NOMO-1 (cell line): ENCODE measurements at regions not wholly inside any gene's neighbourhood (a gene's known extent, or its start where the extent isn't known, plus 50 kb on each side); places are given as distances from the start of the nearest gene placed in this dataset.

Experiments used
- DNase-seq, 2 experiments: peaks; one replicate each; lab custom pipeline; 2025; ENCODE audit not compliant: unreplicated experiment in 2 of 2; lab: John Stamatoyannopoulos, UW

DNA sequence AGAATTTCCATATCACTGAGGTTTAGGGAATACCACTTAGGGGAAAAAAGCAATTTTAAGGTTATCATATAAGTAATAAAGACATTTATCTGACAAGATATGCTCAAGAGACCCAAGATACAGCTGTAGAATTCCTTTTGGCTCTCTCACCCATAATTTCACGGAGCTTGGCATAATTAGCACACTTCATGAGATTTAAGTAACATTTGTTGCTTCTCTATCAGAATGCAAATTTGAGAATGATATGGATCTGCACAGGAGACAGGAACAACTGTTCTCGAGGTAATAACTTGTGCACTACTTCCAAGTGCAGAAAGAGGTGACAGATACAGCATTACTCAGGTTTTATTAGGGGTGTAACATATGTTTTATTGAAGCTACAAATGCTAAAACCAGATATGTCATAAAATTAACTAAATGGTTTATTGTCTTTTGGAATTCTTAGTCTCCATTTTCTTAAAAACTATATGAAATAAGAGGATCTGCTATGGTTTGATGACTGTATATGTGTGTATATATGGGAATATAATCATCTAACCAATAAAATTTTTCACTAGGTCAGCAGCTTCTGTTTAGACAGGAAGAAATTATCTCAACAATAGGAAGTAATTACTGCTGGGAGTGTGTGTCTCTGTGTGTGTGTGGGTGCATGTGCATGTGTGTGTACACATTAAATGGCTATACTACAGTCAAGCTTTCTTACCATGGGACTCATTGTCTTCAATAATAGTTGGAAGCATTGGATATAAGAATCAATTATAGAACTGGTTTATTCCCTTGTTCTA lies 401.3 kb downstream of the PCDH17 start:
- no peak for DNase-seq

DNA sequence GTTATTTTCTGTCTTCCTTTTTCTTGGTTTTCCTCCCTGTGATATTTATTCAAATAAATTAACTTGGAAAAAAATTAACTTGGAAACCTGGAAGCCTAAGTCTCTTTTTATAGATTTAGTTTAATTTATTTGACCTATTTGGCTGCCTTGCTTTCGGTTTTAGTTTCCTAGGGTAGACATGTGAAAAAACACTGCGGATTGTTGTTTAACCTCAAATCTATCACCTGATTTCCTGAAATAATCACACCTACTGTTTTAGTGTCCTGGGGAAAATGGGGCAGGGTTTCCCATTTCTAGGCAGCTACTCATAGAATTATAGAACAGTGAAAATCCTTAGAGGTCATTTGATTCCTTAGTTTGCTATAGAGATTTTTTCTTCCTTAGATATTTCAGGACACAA lies 412.4 kb downstream of the PCDH17 start:
- DNase-seq = no peak

DNA sequence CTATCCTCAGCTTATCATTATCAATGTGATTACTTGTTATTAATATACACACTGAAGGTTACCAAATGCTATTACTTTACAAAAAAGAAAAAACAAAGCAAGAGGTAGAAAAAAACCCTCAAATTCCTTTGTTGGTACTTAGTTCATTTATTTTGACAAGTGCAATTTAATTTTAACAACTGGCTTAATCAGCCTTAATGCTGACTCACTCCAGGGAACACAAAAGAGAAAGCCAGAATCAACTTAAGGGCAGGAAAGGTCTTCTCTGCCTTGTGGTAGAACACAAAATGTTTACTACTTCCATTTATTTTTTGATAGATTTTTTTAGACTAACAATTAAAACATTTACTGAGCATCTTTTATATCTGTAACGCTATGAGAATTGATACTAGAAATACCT lies 417.1 kb downstream of the PCDH17 start:
- no peak for DNase-seq

DNA sequence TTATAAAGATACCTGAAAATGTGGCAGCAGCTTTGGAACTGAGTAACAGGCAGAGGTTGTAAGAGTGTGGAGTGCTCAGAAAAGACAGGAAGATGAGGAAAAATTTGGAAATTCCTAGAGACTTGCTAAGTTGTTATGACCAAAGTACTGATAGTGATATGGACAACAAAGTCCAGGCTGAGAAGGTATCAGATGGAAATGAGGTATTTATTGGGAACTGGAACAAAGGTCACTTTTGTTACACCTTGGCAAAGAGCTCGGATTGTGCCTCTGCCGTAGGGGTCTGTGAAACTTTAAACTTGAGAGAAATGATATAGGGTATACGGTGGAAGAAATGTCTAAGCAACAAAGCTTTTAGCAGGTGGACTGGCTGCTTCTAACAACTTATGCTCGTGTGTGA lies 419.9 kb downstream of the PCDH17 start:
- no peak for DNase-seq

DNA sequence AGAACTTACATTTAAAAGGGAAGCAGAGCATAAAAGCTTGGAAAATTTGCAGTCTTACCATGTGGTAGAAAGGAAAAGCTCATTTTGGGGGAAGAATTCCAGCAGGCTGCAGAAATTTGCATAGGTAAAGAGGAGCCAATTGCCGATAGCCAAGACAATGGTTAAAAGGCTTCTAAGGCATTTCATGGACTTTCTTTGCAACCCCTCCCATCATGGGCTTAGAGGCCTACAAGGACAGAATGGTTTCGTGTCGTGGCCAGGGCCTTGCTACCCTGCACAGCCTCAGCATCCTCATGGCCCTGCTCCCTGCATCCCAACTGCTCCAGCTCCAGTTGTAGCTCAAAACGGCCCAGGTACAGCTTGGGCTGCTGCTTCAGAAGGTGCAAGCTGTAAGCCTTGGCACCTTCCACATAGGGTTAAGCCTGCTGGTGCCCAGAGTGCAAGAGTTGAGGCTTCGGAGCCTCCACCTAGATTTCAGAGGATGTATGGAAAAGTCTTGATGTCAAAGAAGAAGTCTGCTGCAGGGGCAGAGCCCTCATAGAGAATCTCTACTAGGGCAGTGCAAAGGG lies 420.3 kb downstream of the PCDH17 start:
- no peak for DNase-seq

DNA sequence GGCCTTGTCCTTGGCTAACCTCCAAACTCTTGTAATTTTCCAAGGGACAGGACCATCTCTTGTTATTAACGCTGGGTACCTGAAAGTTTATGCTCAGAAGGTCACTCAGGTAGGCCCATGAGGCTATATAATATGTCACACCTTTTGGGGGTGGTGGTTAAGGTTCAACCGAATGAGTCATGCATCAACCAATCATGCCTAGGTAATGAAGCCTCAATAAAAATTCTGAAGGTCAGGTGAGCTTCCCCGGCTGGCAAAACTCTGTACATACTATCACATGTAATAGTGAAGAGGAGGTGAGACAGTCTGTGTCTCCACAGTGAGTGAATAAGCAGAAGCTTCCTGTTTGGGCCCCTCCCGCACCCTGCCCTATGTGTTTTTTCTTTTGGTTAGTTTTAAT lies 424.9 kb downstream of the PCDH17 start:
- DNase-seq = no peak

DNA sequence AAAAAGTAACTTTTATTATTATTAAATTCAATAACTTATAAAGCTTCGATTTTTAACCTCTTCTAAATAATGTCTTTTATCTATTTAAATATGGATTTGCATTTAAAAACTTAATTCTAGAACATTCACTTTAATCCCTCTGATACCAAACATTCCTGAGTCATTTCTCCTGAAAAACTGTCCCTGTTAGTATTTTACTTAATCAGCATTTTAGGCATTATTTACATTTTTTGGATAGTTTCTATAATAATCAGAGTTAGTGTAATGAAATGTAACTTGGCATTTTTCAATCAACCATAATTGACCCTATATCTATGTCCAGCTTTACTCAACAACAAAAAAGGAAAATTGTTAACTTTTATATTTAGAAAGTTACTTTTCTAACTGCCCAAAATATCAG lies 428.1 kb downstream of the PCDH17 start:
- no peak for DNase-seq

DNA sequence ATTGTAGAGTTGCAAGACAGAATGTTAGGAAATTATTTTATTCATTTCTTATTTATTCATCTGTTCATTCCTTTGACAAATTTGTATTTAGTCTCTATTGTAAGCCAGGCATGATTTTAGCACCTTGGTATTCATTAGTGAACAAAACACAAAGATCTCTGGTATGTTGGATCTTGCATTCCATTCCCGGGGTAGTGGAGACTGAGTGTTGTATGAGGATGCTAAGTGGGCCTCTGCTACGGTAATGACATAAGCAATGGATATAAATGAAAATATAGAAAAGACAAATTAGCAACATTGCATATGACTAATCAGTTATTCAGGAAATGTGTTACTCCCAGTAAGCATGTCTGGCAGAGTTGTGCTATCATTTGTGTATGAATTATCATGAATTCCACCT lies 449.3 kb downstream of the PCDH17 start:
- no peak for DNase-seq

DNA sequence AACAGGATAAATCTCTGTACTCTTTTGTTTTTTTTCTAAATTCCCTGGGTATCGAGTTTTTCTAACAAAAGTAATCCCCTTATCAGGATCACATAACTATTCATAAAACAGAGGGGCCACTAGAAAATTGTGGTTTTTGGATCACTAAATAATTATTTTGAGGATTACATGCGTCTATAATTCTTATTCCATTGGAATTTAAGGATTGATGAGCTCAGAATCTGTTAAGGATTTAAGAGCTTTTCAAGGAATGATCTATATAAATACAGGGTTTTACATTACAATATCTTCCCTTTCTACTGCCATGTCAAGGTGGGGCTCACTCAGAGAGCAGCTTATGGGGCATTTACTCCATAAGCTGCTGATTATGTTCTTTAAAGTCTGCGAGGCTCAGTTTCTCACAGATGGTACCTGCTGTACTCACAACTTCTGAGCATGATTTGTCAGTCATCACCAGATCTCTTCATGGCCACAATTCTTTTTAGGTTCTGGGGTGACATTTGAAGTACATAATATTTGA lies 449.8 kb downstream of the PCDH17 start:
- DNase-seq = no peak

DNA sequence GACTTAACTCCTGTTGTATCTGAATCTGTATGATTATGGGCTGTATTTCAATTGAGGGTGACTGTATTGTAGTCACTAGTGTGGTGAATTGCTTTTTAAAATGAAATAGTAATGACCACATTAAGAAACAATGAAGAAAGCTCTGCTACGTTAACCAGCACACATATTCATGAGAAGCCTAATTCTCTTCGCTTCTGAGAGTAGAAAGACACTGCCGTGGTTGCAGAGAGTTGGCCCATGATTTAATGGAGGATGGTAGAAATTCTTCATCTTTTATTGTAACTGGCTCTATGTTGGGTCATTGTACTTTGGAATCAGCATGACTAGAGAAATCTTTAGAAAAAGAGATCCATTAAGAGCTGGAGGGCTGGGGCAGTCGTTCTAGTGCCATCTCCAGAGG lies 451.5 kb downstream of the PCDH17 start:
- DNase-seq = no peak

DNA sequence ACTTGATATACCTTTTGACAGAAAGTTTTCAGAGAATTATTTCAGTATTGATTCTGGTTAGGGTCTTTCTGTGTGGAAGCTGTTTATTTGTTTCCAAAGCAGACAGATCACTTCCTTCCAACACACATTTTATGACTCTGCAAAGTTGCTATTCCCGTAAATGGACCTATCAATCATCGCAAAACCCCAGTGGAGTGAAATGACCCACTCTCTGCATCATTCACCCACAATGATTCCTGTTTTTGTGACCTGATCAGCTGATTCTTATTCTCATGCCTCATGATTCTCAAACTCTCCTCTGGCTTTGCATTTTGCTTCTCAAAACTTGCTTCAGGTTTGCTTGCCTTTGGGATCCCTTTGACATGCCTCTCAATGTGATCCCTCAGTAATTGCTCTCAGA lies 453.7 kb downstream of the PCDH17 start:
- DNase-seq = no peak

DNA sequence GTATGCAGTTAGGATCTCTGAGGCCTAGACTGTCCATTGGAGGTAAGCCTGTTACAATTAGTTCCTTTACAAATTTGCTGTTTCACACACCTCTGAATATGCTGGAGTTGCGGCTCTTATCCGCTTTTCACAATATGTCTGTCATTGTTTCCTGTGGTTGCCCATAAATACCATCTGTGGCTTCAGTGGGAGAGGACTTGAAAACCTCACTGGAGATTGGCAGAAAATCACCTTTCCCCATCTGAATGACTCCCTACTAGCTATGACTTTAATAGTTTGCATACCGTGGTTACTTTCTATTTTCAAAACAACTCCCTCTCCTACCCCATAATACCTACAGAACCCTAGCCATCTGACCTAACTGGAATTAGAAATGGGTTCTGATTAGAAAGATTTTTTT lies 454.3 kb downstream of the PCDH17 start:
- DNase-seq = peak; percentile 4 to 6

DNA sequence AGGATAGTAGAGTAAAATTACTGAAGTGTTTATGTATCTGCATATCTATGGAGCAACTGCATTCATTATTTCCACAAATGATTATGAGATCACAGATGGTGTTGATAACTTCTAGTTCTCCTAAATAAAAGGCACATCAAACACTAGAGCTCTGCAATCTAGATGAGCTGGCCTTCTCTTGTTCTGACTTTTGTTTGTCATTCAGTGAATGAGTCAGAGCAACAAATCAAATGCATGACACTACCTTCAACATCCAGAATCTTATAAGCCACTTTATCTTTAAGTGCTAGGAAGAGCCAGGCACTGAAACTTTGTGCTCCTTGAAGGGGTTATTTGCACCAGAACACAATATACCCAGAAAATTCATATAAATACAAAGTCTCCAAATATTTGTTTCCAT lies 456.0 kb downstream of the PCDH17 start:
- no peak for DNase-seq

DNA sequence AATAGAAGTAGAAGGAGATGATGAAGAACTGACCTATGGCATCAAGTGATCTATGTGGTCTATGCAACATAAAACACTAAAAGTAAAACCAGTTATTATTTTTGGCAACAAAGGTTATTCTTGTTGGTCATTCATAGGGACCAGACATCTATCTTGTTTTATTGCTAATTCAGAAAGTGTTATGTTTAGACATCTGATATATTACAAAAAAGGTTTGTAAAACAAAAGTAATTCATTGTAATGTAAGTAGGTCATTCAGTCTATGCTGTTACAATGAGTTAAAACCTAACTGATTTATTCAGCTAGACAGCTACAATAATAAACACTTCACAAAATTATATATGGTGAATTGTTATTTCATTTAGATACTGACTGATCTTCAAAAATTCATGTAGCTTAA lies 461.9 kb downstream of the PCDH17 start:
- DNase-seq = no peak

DNA sequence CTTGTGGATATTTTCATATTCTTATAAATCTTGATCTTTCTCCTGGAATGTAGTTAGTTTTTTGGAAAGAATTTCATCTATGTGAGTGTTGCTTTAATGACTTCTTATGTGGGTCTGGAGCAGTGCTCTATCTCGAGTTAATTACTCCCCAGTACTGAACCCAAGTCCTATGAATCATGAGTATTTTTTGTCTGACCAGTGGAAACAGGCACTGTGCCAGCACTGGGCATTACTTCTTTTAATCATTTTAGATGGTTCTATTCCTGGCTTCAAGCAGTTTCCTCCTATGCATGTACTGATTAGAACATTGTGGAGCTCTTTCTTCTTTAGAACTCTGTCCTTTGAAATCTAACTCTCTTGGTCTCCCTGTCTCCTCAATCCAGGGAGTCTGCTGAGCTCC lies 466.3 kb downstream of the PCDH17 start:
- no peak for DNase-seq

DNA sequence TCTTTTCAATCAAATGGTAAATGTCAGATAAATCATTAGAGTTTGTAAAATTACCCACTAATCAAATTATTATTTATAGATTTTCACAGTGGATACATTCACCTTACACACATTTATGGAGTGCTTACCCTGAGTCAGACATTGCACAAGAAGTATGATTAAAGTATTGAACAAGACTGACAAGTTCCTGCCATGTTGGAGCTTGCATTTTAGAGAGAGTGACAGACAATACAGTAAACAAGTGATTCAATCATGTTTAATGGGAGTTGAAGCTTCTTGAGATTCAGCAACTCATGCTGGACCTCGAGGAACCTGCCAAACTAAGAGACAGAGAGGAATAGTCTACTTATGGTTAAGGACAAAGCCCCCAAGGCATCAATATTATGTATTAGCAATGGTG lies 487.8 kb downstream of the PCDH17 start:
- DNase-seq = no peak

DNA sequence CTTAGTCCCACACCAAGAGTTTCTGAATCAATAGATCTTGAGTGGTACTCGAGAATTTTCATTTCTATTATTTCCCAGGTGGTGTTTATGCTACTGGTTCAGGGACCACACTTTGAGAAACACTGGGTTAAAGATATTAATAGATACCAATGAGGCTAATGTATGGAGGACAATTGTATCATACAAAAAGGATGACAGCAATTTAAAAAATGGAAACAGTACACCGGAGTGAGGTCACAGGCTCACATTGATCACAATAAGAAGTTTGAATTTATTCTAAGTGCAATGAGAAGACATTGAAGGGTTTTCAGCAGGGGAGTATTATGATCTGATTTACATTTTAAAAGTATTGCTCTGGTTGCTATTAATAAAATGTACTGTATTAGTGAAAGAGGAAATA lies 488.3 kb downstream of the PCDH17 start:
- DNase-seq = no peak

DNA sequence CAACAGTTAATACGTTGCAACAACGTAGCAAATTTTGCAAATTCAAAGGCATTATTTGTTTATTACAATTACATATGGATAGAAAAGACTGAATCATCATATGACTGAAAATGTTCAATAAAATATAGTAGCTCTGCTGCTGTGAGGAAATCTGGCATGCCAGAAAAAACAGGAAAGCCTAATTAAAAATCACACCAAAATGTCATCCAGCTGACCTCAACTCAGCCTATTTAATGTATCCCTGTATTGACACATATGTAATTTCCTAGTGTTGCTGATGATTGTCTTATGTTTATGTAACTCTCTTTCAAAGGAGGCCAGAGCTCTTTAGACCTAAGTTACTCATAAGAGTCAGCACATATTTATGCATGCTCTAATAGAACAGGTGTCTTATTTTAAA lies 495.0 kb downstream of the PCDH17 start:
- DNase-seq = no peak

DNA sequence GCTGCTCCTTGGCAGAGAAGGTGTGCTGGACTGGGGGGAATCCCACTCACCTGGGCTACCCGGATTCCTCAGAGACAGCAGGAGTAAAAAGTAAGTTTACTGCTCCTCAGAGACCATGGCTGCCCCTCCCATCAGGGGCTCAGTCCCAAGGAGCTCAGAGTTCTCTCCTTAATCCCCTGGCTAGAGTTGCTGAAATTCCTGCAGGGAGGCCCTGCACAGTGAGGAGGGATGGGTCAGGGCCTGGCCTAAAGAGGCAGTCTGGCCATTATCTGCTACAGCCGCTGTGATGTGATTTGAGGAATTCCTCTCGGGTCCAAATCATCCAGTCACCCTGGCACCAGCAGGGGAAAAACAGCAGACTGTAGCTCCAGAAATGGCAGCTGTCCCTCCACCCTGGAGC lies 502.5 kb downstream of the PCDH17 start:
- DNase-seq = no peak

DNA sequence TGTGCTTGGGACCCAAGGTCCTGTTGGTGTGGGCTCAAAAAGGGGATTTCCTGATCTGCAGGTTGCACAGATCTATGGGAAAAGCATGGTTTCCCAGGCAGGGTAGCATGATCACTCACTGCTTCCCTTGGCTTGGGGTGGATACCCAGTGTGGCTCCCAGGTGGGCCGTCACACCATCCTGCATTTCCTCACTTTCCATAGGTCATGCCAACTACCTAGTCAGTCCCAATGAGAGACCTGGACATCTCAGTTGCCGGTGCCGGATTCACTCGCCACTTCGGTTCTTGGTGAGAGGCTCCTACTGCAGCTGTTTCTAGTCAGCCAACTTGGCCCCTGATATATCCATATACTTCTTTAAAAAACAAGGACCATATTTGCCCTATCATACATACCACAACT lies 503.0 kb downstream of the PCDH17 start:
- no peak for DNase-seq

DNA sequence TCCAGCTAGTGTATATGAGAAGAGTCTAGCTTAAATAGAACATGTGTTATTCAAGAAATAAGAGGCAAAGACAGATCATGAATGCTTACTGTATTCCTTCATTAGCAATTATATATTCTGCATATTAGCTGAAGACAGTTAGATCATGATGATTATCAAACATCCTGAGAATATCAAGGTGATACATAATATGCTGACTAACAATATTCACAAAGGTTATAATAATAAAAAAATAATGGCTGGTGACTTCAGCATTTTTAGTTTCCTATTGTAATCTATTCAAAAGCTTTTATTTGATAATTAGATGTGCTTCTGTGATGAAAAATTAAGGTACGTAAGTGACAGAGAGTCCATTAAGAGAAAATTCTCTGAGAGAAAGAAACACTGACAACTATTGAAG lies 511.4 kb downstream of the PCDH17 start:
- DNase-seq = no peak

DNA sequence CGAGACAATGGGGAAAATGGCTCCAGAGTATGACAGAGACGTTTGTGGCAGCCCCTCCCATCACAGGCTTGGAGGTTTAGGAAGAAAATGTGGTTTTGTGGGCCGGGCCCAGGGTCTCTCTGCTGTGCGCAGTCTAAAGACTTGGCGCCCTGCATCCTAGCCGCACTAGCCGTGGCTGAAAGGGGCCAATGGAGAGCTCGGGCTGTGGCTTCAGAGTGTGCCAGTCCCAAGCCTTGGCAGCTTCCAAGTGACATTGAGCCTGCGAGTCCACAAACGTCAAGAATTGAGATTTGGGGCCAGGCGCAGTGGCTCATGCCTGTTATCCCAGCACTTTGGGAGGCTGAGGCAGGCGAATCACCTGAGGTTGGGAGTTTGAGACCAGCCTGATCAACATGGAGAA lies 513.1 kb downstream of the PCDH17 start:
- DNase-seq = no peak

DNA sequence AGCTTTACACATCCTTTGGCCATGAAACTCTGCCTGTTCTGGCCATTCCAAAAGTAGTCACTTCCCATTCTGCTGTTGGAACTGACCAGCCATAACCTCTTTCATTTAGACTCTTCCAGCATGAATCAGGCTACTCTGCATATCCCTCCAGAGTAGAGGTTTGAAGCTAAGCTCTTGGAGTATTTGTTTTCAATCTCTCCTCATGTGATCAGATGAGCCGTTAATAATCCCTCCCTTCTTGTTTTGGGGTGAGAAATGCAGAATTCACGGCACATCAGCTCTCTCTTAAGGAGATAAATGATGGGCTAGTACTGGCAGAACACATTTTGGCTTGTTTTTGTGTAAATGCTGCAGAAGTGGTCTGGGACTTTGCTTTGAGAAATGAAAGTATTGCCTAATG lies 519.9 kb downstream of the PCDH17 start:
- DNase-seq = no peak
